ENCODE measurements at regions not wholly inside any gene's neighbourhood (a gene's known extent, or its start where the extent isn't known, plus 50 kb on each side); places are given as distances from the start of the nearest gene placed in this dataset.

GRCh38 chr14:44616204-44616603 lies 109.1 kb upstream of the FSCB start:
- Histone ChIP-seq H3K27ac (ENCODE audit: insufficient read depth, low read length) (no peak overlapping the region), H3K79me2 (ENCODE audit: control insufficient read depth, insufficient read depth, low read length) (no peaks in the 10 kb centered on the region), H2AFZ (ENCODE audit: low read length) (no peak overlapping the region), H3K27me3 (ENCODE audit: control insufficient read depth, insufficient read depth, low read length) (no peaks in the 10 kb centered on the region), H3K4me1 (ENCODE audit: control insufficient read depth, extremely low read depth, insufficient read depth, low read length) (no peaks in the 10 kb centered on the region), H3K9me3 (ENCODE audit: control insufficient read depth, insufficient read depth, low read depth, low read length) (no peaks in the 10 kb centered on the region), H3K9ac (ENCODE audit: insufficient read depth, low read length) (no peak overlapping the region), H4K20me1 (ENCODE audit: control insufficient read depth, extremely low read depth, insufficient read depth, low read length) (no peaks in the 10 kb centered on the region), H3K4me2 (ENCODE audit: extremely low read depth, insufficient read depth, low read length) (no peak overlapping the region), H3K4me3 (replicated peaks in 1 of 4; ENCODE audit: control extremely low read depth in 1 of 4, insufficient read depth in 1 of 4, low read depth in 3 of 4, low read length in 4 of 4) (no peak overlapping the region), H3K36me3 (ENCODE audit: control insufficient read depth, insufficient read depth, low read length) (no peaks in the 10 kb centered on the region)
- DNase-seq (ENCODE audit: low read depth in 2 of 2), result no peak
- TF ChIP-seq CTCF (conservative IDR thresholded peaks at IDR 0.05 in 1 of 2, IDR thresholded peaks at IDR 0.05 in 1 of 2; ENCODE audit: low read depth in 1 of 2, low read length in 2 of 2) (no peak), EZH2 (IDR thresholded peaks at IDR 0.05; ENCODE audit: low read length, missing control alignments) (no peak)

DNA sequence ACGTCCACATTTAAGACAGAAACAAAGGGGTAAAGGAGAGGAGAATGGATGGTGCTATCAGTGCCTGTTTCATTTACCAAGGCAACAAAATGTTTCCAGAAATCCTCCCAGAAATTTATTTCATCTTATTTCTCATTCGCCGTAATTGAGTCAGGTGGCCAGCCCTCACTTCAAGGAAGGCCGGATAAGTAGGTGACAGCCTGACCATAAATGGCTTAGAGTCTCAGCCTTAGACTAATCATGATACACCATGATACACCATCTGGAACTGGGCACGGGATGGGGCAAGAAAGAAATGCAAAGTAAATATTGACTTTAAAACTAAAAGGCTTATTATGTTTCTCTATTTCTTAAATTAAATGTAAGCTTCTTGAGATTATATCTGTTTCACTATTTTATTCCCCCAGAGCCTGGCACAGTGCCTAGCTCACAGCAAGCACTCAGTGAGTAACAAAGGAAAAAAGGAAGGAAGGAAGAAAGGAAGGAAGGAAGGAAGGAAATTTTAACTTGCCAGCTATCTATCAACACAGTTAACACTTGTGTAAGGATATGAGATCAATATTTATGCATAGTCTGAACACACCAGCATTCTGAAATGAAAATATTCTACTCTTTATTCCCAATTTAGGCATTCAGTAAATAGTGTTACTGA lies 106.1 kb upstream of the FSCB start:
- Histone ChIP-seq H3K9me3 (ENCODE audit: control insufficient read depth, insufficient read depth, low read depth, low read length) (no peaks in the 10 kb centered on the region), H3K9ac (ENCODE audit: insufficient read depth, low read length) (no peak overlapping the region), H3K27ac (ENCODE audit: insufficient read depth, low read length) (no peak overlapping the region), H4K20me1 (ENCODE audit: control insufficient read depth, extremely low read depth, insufficient read depth, low read length) (no peaks in the 10 kb centered on the region), H3K4me3 (replicated peaks in 1 of 4; ENCODE audit: control extremely low read depth in 1 of 4, insufficient read depth in 1 of 4, low read depth in 3 of 4, low read length in 4 of 4) (no peak overlapping the region), H3K4me2 (ENCODE audit: extremely low read depth, insufficient read depth, low read length) (no peak overlapping the region), H3K79me2 (ENCODE audit: control insufficient read depth, insufficient read depth, low read length) (no peaks in the 10 kb centered on the region), H3K36me3 (ENCODE audit: control insufficient read depth, insufficient read depth, low read length) (no peaks in the 10 kb centered on the region), H3K27me3 (ENCODE audit: control insufficient read depth, insufficient read depth, low read length) (no peaks in the 10 kb centered on the region), H3K4me1 (ENCODE audit: control insufficient read depth, extremely low read depth, insufficient read depth, low read length) (no peaks in the 10 kb centered on the region), H2AFZ (ENCODE audit: low read length) (no peak overlapping the region)
- DNase-seq (ENCODE audit: low read depth in 2 of 2), result no peak
- TF ChIP-seq EZH2 (IDR thresholded peaks at IDR 0.05; ENCODE audit: low read length, missing control alignments), result no peak
- TF ChIP-seq CTCF (conservative IDR thresholded peaks at IDR 0.05 in 1 of 2, IDR thresholded peaks at IDR 0.05 in 1 of 2; ENCODE audit: low read depth in 1 of 2, low read length in 2 of 2), result no peak

DNA sequence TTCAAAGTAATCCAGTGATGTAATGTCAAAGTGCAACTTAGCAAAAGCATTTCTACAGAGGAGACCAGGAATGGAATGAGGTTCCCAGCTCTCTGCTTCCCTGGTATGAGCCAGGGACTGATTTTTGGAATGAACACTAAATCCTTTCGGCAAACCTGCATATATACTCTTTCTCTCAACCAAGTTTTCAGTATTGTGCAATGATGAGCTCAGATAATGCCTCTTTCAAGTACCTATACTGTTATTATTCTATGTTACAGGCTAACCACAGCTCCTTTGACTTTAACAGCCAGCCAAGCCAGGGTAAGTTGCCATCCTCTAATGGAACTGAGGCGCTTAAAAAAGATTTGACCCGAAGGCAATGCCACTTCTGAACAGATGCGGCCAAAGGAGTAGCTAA lies 104.9 kb upstream of the FSCB start:
- H3K4me1 ChIP-seq (ENCODE audit: control insufficient read depth, extremely low read depth, insufficient read depth, low read length), result no peaks in the 10 kb centered on the region
- no peak overlapping the region for H2AFZ ChIP-seq (ENCODE audit: low read length)
- no peaks in the 10 kb centered on the region for H3K27me3 ChIP-seq (ENCODE audit: control insufficient read depth, insufficient read depth, low read length)
- DNase-seq (ENCODE audit: low read depth in 2 of 2), result no peak
- H3K4me3 ChIP-seq (replicated peaks in 1 of 4; ENCODE audit: control extremely low read depth in 1 of 4, insufficient read depth in 1 of 4, low read depth in 3 of 4, low read length in 4 of 4), result no peak overlapping the region
- H3K79me2 ChIP-seq (ENCODE audit: control insufficient read depth, insufficient read depth, low read length), result no peaks in the 10 kb centered on the region
- H3K36me3 ChIP-seq (ENCODE audit: control insufficient read depth, insufficient read depth, low read length), result no peaks in the 10 kb centered on the region
- no peak overlapping the region for H3K27ac ChIP-seq (ENCODE audit: insufficient read depth, low read length)
- H3K9me3 ChIP-seq (ENCODE audit: control insufficient read depth, insufficient read depth, low read depth, low read length), result no peaks in the 10 kb centered on the region
- TF ChIP-seq EZH2 (IDR thresholded peaks at IDR 0.05; ENCODE audit: low read length, missing control alignments) (no peak), CTCF (conservative IDR thresholded peaks at IDR 0.05 in 1 of 2, IDR thresholded peaks at IDR 0.05 in 1 of 2; ENCODE audit: low read depth in 1 of 2, low read length in 2 of 2) (no peak)
- H3K4me2 ChIP-seq (ENCODE audit: extremely low read depth, insufficient read depth, low read length), result no peak overlapping the region
- no peaks in the 10 kb centered on the region for H4K20me1 ChIP-seq (ENCODE audit: control insufficient read depth, extremely low read depth, insufficient read depth, low read length)
- no peak overlapping the region for H3K9ac ChIP-seq (ENCODE audit: insufficient read depth, low read length)

All from fibroblast of lung (primary cell).